ENCODE measurements at regions not wholly inside any gene's neighbourhood (a gene's known extent, or its start where the extent isn't known, plus 50 kb on each side); places are given as distances from the start of the nearest gene placed in this dataset.

DNA sequence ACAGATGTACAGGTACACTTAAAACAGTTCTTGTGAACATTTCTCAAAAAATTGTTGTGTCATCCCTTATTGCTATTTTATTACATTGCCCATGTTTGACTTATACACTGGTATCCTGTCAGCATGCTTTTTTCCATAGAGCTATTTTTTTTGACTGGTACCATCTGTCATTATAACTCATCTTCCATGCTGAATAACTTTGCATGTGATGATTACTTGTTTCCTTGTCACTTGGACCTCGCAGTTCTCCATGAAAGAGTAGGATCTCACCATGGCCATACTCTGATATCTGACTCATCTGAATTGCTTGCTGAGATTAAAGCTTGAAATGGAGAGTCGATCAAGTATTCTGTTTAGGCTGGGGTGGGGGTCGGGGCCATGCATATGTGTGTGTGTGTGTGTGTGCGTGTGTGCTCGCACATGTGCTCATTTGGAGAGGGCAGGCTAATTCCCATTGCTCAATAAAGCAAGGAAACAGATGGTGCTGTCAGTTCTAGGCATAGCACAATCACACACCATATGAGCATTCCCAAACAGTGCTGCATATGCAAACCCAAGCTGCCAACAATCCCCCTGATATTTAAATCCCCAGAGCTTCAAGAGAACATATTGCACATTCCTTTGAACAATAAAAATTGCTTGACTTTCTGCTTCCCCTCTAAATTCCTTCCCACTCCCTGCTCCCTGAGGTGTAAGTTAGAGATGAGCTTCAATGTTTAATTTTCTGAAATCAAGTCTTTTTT, 62.9 kb downstream of the NHLRC3 start:
- TF ChIP-seq CTCF (IDR thresholded peaks at IDR 0.05; ENCODE audit: low read depth, low read length) (no peak), EZH2phosphoT487 (IDR thresholded peaks at IDR 0.05; ENCODE audit: low read depth) (no peak)
